GM21576 (cell line): ENCODE measurements at regions not wholly inside any gene's neighbourhood (a gene's known extent, or its start where the extent isn't known, plus 50 kb on each side); places are given as distances from the start of the nearest gene placed in this dataset.
"Not testable (repeated sequence)": the region's sequence is repeated elsewhere in the genome, so short reads cannot be mapped to it uniquely, and the experiment has no call there.

Source experiments
- ATAC-seq: cut with Tn5 transposase; IDR thresholded peaks from one replicate; pipeline ENCODE4 v1.9.1; 2021; ENCODE audit warnings: mild to moderate bottlenecking, moderate library complexity; ENCODE audit not compliant: unreplicated experiment

DNA sequence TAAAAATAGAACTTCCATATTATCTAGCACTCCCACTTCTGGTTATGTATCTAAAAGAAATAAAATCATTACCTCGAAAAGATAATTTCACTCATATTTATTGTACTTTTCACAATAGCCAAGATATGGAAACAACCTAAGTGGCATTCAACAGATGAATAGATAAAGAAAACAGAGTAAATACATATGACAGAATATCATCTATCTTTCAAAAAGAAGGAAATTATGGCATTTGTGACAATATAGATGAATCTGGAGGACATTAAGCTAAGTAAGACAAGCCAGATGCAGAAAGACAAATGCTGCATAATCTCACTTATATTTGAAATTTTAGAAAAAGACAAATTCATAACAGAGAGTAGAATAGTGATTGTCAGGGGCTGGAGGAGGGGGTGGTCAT is 590.0 kb upstream of the ANO3 start:
- ATAC-seq = no peak

DNA sequence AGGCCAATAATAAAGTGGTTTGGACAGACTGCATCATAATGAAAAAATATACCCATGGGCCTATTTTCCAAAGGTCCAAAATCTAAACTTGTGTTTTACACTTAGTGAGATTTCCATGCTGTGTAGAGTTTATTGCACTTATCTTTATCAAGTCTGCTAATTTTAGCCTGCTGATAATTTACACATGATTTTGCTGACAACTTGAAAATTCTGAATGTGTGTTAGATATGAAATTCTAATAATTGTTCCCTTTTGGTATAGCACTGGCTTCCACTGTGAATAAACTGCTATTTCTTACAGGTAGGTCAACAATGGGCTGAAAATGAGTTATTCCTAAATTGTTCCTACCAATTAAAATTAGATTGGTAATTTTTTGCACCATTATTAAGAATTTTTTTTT is 589.1 kb upstream of the ANO3 start:
- no peak for ATAC-seq

DNA sequence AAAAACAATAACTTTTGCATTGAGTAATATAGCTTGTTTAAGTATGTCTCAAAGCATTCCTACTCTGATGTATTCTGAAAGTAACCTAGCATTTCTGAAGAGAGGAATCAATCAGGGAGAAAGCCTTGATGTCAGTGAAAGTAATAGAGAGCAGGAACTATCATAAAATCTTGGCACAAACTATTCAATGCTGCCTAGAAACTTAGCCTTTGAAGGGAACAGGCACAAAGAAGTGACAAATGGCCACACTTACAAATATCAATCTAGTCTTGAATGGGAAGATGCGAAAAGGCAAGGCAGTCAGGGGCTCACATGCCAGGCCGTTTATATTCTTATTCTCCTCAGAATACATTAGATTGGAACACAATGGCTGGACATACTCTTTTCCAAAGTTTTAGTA is 576.5 kb upstream of the ANO3 start:
- no peak for ATAC-seq

DNA sequence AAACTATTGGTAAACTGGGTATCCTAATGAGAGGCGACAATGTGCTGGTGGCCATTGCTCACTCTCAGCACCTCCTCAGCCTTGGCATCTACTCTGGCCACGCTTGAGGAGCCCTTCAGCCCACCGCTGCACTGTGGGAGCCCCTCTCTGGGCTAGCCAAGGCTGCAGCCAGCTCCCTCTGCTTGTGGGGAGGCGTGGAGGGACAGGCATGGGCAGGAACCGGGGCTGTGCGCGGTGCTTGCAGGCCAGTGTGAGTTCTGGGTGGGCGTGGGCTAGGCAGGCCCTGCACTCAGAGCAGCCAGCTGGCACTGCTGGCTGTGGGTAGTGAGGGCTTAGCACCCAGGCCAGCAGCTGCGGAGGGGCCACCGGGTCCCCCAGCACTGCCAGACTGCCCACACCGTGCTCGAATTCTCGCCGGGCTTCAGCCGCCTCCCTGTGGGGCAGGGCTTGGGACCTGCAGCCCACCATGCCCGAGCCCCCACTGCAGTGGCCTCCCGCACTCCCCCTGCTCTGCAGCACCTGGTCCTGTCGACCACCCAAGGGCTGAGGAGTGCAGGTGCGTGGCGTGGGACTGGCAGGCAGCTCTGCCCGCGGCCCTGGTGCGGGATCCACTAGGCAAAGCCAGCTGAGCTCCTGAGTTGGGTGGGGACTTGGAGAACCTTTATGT is 575.9 kb upstream of the ANO3 start:
- no peak for ATAC-seq

DNA sequence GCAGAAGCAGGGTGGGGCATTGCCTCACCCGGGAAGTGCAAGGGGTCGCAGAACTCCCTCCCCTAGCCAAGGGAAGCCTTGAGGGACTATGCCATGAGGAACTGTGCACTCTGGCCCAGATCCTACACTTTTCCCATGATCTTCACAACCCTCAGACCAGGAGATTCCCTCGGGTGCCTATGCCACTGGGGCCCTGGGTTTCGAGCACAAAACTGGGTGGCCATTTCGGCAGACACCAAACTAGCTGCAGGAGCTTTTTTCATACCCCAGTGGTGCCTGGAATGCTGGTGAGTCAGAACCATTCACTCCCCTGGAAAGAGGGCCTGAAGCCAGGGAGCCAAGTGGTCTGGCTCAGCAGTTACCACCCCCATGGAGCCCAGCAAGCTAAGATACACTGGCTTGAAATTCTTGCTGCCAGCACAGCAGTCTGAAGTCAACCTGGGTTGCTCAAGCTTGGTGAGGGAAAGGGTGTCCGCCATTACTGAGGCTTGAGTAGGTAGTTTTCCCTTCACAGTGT is 573.7 kb upstream of the ANO3 start:
- no peak for ATAC-seq

DNA sequence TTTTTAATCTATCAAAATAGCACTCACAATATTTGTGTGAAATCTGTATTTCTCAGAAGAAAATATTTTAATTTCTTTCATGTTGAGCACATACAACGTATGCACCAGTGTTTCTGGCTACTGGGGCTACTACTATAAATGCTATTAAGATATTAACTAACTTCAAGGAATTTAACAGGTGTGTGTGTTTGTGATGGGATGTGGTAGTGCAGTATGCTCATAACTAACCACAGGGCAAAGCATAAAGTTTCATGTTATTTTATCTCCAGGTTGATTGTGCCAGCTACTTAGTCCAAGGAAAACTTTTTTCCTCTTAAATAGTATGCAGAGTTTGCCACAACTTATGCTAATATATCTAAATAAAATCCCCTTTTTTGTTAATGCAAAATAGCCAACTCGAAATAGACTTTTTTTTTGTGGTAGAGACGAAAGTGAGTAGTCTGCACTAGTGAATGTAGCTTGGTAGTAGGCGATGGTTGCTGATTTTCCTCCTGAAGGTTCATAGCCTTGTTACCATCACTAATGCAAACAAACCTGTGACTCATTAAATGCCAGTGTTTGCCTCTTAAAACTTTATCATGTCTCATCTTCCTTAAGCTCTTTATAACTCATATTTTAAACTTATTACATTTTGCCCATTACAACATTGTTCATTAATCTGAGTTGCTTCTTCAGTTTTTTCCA is 565.5 kb upstream of the ANO3 start:
- ATAC-seq = no peak

DNA sequence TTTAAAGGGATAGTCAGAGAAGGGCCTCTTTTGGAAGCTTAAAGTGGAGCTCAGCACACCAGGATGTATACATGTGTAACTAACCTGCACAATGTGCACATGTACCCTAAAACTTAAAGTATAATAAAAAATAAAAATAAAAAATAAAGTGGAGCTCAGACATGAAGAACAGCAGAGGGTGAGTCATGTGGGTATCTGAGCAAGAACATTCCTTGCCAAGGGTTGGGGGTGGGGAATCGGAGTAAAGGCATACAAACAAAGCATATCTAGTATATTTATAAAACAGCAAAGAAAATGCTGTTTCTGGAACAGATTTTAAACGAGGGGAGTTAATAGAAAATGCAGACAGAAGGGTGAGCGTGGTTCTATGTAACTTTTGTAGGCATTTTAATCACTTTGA is 562.6 kb upstream of the ANO3 start:
- ATAC-seq = no peak

DNA sequence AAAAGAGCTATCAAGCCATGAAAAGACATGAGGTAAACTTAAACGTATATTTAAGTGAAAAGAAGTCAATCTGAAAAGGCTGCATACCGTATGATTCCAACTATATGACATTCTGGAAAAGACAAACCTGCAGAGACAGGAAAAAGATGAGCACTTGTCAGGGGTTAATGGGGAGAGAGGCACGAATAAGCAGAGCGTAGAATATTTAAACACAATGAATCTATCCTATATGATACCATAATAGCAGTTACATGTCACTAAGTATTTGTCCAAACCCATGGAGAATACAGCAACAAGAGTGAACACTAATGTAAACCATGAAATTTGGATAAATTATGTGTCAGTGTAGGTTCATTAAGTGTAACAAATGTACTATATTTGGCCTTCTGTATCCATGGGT is 560.3 kb upstream of the ANO3 start:
- ATAC-seq = no peak

DNA sequence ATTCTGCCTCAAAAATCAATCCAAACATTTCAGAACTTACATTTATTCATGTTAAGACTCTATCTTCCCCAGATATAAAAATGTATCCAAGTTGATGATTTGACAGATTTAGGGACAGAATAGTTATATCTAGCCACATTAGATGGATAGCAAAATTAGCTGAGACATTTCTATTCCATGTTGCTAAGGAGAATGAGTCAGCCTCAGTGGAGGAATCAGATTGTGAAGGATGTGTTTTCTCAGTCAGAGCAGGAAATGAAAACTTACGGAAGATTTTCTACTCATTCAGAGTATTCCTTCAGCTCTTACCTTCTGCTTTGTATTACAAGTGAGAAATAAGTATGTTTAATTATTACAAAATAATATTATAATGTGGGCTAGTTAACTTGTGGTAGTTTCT is 556.3 kb upstream of the ANO3 start:
- ATAC-seq = no peak

DNA sequence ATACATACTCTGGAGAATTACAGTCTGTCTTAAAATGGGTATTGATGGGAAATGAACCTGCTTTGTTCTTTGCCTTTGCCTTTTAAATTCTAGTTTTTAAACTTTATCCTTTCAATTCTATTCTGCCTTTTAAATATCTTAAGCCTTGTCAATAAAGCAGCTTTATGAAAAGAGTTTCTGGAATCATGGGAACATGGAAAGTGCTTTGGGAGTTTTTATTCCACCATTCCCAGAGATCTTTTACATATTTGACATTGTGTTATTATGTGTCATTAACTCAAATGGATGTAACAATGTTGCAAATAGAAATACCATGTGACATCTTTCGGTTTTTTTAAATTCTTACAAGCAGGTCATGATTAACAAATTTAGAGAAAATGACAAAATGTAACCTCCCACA is 555.7 kb upstream of the ANO3 start:
- no peak for ATAC-seq

DNA sequence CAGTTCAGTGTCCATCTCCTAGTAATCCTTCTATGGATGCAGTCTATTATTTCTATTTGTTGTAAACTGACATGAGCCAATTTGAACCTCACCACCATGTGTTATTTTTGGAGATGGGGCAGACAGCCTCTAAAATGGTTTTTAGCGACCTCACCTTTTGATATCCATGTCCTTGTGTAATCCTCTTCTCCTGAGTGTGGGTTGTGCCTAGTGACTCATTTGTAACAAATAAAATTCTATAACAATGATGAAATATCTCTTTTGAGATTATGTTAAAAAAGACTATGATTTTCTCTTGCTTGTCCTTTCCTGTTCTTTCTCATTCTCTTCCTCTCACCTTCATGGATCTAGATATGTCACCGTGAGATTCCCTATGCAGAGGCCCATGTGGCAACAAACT is 554.6 kb upstream of the ANO3 start:
- no peak for ATAC-seq

DNA sequence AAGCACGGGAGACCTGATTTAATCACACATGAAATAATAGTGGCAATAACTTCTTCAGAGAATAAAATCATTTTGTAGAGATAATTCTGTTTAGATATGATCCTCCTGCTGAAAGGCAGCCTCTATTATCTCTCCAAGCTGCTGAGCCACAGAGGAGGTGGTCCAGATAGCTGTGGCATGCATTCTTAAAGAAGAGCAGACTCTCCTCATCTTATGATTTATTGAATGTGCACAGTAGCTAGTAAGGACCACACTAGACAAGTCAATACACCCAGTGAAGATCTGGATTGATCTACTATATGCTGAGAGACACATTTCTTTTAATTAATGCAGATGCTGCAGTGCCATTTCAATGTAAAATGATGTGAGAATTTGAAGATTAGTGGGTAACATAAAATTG is 552.9 kb upstream of the ANO3 start:
- ATAC-seq = no peak

DNA sequence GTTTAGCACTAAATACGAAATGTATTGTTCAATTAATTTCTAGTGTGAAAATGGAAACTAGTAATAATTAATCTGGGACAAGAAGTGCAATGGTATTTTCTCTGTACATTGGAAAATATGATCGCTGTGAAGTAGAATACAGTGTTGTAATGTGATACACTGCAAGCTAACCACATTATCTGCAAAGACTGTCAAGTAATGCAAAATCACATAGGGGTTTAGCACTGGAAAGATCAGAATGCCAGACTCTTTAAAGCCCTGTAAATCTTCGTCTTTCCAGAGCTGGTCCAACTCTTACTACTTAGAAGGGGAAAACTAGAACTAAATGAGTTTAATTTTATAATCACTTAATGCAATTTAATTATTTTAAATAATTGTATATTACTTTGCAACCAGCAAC is 544.5 kb upstream of the ANO3 start:
- no peak for ATAC-seq

DNA sequence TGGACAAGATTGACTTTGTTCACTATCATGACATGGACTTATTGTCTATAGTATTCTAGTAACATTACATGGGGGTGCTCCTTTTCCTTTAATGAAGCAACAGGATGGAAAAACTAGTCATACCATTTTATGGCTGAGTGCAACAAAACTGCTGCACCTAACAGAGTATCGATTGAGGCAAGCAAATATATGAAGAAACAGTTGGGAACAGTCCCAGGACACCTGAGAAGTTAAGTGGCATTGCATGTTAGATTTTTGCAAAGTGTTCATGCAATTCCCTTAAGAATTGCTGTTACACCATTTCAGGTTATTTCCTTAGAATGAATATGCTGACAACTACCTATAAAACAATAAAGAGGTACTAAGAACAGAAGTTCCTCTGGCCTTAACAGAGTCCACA is 541.5 kb upstream of the ANO3 start:
- no peak for ATAC-seq

DNA sequence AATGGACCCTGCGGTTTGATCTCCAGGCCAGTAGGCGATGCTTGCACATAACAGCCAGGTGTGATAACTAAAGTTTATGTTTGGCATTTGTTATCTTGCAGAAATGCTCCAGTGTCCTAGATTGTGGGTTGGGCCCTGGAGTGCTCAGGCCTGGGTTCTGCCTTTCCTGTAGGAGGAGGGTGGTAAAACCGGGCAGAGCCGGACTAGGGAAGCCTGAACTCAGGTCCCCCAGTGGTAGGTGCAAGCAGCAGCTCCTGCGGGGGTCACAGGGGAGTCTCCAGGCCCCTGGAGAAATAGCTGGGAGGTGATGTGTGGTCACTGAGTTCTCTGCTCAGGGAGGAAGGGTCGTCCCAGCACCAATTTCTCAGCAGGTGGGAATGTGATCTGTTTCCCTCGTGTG is 538.3 kb upstream of the ANO3 start:
- no peak for ATAC-seq

DNA sequence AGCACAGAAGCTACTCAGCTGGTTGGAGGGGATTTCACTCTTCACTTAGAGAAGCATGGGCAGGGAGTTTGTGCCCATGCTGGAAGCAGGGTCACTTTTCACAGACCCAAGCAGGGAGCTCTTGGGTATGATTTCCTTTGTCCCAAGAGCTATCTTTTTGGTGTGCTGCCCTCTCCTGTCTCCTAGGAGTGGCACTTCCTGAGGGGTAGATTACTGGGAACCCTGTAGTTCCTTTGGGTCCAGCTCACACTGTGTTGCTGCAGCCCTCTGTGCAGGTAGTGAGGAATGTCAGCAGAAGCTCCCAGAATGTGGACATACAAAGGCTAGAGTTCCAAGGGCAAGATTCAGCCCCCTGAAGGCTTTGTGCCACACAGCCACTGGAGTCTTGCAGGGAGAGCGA is 537.1 kb upstream of the ANO3 start:
- no peak for ATAC-seq

DNA sequence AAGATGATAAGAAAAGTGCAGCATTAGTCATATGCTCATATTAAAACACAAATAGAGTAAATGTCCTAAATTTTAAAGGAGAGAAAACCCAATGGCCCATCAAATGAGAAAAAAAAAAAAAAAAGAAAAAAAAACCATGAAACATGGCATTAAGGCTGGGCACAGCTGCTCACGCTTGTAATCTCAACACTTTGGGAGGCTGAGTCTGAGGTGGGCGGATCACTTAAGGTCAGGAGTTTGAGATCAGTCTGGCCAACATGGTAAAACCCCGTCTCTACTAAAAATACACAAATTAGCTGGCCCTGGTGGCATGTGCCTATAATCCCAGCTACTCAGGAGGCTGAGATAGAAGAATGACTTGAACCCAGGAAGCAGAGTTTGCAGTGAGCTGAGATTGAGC is 515.5 kb upstream of the ANO3 start:
- ATAC-seq = no peak

DNA sequence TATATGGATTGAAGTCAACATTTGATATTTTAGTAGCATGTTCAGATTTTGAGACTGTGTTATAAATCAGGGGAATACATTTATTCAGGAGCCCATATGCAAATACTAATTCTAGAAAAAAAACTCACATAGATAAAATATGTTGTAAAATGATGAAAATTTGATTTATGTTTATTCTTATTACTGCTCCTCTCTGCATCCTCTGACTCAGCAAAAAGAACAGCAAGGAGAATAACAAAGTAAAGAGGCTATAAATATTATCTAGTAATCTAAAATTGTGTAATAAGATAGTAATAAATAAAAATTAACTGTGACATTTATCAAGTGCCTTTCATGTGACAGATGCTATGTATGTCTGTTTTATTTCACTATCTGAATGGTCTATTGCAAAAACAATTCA is 507.2 kb upstream of the ANO3 start:
- ATAC-seq = no peak

DNA sequence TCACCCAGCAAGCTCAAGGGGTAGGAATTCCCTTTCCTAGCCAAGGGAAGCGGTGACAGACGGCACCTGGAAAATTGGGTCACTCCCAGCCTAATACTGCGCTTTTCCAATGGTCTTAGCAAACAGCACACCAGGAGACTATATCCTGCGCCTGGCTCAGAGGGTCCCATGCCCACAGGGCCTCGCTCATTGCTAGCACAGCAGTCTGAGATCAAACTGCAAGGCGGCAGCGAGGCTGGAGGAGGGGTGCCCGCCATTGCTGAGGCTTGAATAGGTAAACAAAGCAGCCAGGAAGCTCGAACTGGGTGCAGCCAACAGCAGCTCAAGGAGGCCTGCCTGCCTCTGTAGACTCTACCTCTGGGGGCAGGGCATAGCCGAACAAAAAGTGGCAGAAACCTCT is 500.4 kb upstream of the ANO3 start:
- ATAC-seq = not testable (repeated sequence)

DNA sequence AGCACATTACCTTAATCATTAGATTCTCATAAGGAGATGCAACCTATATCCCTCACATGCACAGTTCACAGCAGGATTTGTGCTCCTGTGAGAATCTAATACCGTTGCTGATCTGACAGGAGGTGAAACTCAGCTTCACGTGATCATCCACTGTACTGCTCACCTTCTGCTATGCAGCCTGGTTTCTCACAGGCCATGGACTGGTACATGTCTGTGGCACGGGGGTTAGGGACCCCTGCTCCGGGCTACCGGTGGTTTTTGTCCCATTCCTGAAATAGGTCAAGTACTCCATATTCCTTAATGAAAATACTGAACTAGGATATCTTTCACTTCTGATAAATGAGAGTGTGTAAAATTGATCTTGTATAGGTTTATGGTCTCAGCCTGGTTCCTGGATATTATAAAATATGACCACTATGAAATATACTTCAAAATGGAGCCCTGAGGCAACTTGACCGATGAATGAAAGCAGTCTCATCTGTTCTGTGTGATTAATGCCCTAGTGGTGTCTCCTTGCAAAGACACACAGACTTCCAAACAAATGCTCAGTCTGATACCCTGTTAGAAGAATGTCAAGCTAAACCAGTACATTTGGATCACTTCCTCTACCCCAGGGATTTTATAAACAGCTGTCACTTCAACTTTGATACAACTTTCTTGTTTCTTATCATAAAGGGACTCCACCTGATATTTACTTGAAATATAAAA is 492.9 kb upstream of the ANO3 start:
- no peak for ATAC-seq

DNA sequence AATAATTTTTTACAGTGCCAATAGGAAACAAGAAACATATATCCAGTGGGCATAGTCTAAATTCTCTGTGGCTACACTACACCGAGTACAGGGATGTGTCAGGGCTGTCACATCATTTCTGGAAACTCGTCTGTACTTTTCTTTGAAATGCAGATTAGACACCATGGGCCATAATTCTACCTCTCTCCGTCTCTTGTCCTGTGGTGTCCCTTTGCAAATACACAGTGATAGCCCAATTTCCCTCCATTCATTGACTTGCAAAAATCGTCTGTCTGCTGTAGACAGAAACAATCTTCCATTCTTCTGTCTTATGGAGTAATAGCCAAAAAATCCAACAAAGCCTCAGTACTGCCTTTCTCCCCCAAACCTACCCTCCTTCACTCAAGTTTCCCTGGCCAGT is 487.1 kb upstream of the ANO3 start:
- ATAC-seq = no peak

DNA sequence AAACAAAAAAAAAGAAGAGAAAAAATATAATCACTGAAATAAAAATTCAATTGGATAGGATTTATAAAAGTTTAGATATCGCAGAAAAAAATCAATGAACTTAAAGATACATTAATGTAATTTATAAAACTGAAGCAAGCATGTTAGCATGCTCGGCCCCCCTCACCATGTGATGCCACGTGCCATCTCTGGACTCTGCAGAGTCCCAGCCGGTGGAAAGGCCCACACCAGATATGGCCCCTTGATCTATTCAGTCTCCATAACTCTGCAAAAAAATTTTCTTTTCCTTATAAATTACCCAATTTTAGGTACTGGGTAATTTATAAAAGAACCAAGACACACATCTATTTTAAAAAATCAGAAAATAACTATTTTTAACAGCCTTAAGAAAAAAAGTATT is 476.0 kb upstream of the ANO3 start:
- ATAC-seq = no peak
